K562 (cell line): ENCODE measurements at regions not wholly inside any gene's neighbourhood (a gene's known extent, or its start where the extent isn't known, plus 50 kb on each side); places are given as distances from the start of the nearest gene placed in this dataset.

ENCODE experiments used
- BRF2 ChIP-seq: IDR thresholded peaks from 3 replicates; pipeline ENCODE4 v1.6.1; 2011; ENCODE audit warnings: borderline replicate concordance, mild to moderate bottlenecking; ENCODE audit not compliant: insufficient read length, insufficient read depth
- CC2D1A ChIP-seq: fragments of 450-650 bp; IDR thresholded peaks from 2 replicates; pipeline ENCODE4 v1.6.1; 2017; ENCODE audit warnings: mild to moderate bottlenecking
- FOXK2 ChIP-seq, 2 experiments: fragments of 450-650 bp; IDR thresholded peaks in 1 of 2; conservative IDR thresholded peaks in 1 of 2; 2 replicates each; pipeline ENCODE4 v1.6.1; 2016; ENCODE audit warnings: low read depth in 2 of 2, mild to moderate bottlenecking in 1 of 2
- MITF ChIP-seq: IDR thresholded peaks from 2 replicates; pipeline ENCODE4 v1.6.1; 2014; ENCODE audit warnings: antibody characterized with exemption
- RBFOX2 ChIP-seq: fragments of 200-400 bp; formaldehyde crosslinking; IDR thresholded peaks from 2 replicates; pipeline ENCODE4 v1.6.1; 2017; ENCODE audit warnings: low read depth, mild to moderate bottlenecking, low read length, moderate library complexity
- STAT6 ChIP-seq: sonication (generic); formaldehyde crosslinking; IDR thresholded peaks from 2 replicates; pipeline ENCODE4 v1.8.1; 2023; ENCODE audit warnings: mild to moderate bottlenecking, missing genetic modification reagents
- SUPT5H ChIP-seq: fragments of 450-650 bp; IDR thresholded peaks from 2 replicates; pipeline ENCODE4 v1.6.1; 2016
- TFE3 ChIP-seq: fragments of 450-650 bp; formaldehyde crosslinking; IDR thresholded peaks from 2 replicates; pipeline ENCODE4 v1.4.0; 2020; ENCODE audit warnings: mild to moderate bottlenecking, mixed read lengths
- ZBTB2 ChIP-seq: fragments of 450-650 bp; IDR thresholded peaks from 2 replicates; pipeline ENCODE4 v1.6.1; 2016; ENCODE audit warnings: antibody characterized with exemption
- ZEB2 ChIP-seq: fragments of 450-650 bp; IDR thresholded peaks from 2 replicates; pipeline ENCODE4 v1.6.1; 2016
- ZNF263 ChIP-seq: sonication (generic); formaldehyde crosslinking; IDR thresholded peaks from 2 replicates; pipeline ENCODE4 v1.8.0; 2022; ENCODE audit warnings: mild to moderate bottlenecking, missing genetic modification reagents, borderline replicate concordance
- ZNF444 ChIP-seq: fragments of 250-450 bp; sonication (Bioruptor Pico); IDR thresholded peaks from 2 replicates; pipeline ENCODE4 v1.4.0; 2020; ENCODE audit warnings: mild to moderate bottlenecking, moderate library complexity

- TF ChIP-seq TFE3 (CRISPR knock-in tag) = no peak
- TF ChIP-seq ZBTB2 = no peak
- TF ChIP-seq ZNF263 (CRISPR knock-in tag) = no peak
- TF ChIP-seq SUPT5H = peak; percentile 82
- TF ChIP-seq ZNF444 (CRISPR knock-in tag) = no peak
- TF ChIP-seq ZEB2 = no peak; the same call in none of the 2 replicates
- no peak for TF ChIP-seq MITF
- TF ChIP-seq RBFOX2 = peak; percentile 89
- TF ChIP-seq BRF2 = no peak
- peak; percentile 81 to 85 for TF ChIP-seq FOXK2 (conservative IDR thresholded peaks at IDR 0.05 in 1 of 2, IDR thresholded peaks at IDR 0.05 in 1 of 2; ENCODE audit: low read depth in 2 of 2)
- TF ChIP-seq STAT6 (CRISPR knock-in tag) = no peak
- no peak for TF ChIP-seq CC2D1A
Measured at GRCh38 chr7:156402255-156402654, 238.3 kb upstream of the RNF32 start (continued).
